ENCODE measurements at regions not wholly inside any gene's neighbourhood (a gene's known extent, or its start where the extent isn't known, plus 50 kb on each side); places are given as distances from the start of the nearest gene placed in this dataset.

GRCh38 chr18:46266473-46266872, 162.3 kb downstream of the HAUS1 start:
- H3K27me3 Mint-ChIP-seq (ENCODE audit: insufficient read depth), result no peaks in the 10 kb centered on the region
- Histone ChIP-seq H3K27me3 (ENCODE audit: control insufficient read depth, insufficient read depth, low read length, poor library complexity, severe bottlenecking) (no peaks in the 10 kb centered on the region), H3K4me1 (ENCODE audit: control insufficient read depth, insufficient read depth, low read length) (peaks cover 7% of the 10 kb centered on the region), H3K9me3 (ENCODE audit: control insufficient read depth, low read length) (no peaks in the 10 kb centered on the region), H3K4me3 (ENCODE audit: low read length) (no peak overlapping the region), H3K9ac (ENCODE audit: extremely low read depth, low read length, poor library complexity, severe bottlenecking) (no peak overlapping the region), H3K36me3 (ENCODE audit: control insufficient read depth, insufficient read depth, low read length) (peaks cover 20% of the 10 kb centered on the region), H3K27ac (ENCODE audit: low read depth, low read length) (no peak overlapping the region)
- H3K27ac Mint-ChIP-seq, result no peak overlapping the region
- H3K4me1 Mint-ChIP-seq, result peaks cover 55% of the 10 kb centered on the region
- no peak for TF ChIP-seq CTCF (conservative IDR thresholded peaks at IDR 0.05)
- WGBS, 2 experiments (ENCODE audit: insufficient coverage in 1 of 2, insufficient read length in 1 of 2), result 91 to 100% methylated on average over 2 to 3 of the region's 3 CpGs
- H3K36me3 Mint-ChIP-seq (ENCODE audit: low read depth), result peaks cover 2% of the 10 kb centered on the region
- no peak for DNase-seq
- H3K4me3 Mint-ChIP-seq, result no peak overlapping the region
- H3K9me3 Mint-ChIP-seq, result no peaks in the 10 kb centered on the region

DNA sequence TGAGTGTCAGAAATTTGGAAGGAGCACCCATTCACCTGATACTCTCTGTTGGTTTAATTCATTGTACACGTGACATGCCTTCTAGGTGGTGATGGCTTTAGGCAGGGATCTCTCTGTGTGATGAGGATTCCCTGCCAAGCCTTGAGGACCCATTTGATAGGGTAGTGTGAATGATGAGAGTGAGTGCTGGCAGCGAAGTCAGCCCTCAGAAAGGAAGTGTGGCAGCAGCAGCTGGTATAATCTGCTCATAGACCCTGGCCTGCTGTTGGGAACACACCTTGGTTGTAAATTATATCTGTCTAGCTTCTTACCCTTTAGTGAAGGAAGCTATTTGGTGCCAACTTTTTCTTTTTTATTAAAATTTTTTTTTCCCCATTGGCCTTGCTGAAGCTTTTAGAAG, 164.5 kb downstream of the HAUS1 start:
- H3K4me3 Mint-ChIP-seq, result no peak overlapping the region
- WGBS, 2 experiments (ENCODE audit: insufficient coverage in 1 of 2, insufficient read length in 1 of 2), result 96 to 100% methylated on average over 1 to 2 of the region's 2 CpGs
- no peak overlapping the region for H3K27ac Mint-ChIP-seq
- Histone ChIP-seq H3K4me3 (ENCODE audit: low read length) (no peak overlapping the region), H3K4me1 (ENCODE audit: control insufficient read depth, insufficient read depth, low read length) (no peaks in the 10 kb centered on the region), H3K9me3 (ENCODE audit: control insufficient read depth, low read length) (no peaks in the 10 kb centered on the region), H3K36me3 (ENCODE audit: control insufficient read depth, insufficient read depth, low read length) (peaks cover 9% of the 10 kb centered on the region), H3K27ac (ENCODE audit: low read depth, low read length) (no peak overlapping the region), H3K9ac (ENCODE audit: extremely low read depth, low read length, poor library complexity, severe bottlenecking) (no peak overlapping the region), H3K27me3 (ENCODE audit: control insufficient read depth, insufficient read depth, low read length, poor library complexity, severe bottlenecking) (no peaks in the 10 kb centered on the region)
- no peak for TF ChIP-seq CTCF (conservative IDR thresholded peaks at IDR 0.05)
- no peaks in the 10 kb centered on the region for H3K9me3 Mint-ChIP-seq
- peaks cover 40% of the 10 kb centered on the region for H3K4me1 Mint-ChIP-seq
- no peaks in the 10 kb centered on the region for H3K36me3 Mint-ChIP-seq (ENCODE audit: low read depth)
- no peak for DNase-seq
- peaks cover 5% of the 10 kb centered on the region for H3K27me3 Mint-ChIP-seq (ENCODE audit: insufficient read depth)

- Mint-ChIP-seq H3K27me3 (ENCODE audit: insufficient read depth) (peaks cover 11% of the 10 kb centered on the region), H3K4me3 (no peak overlapping the region), H3K36me3 (ENCODE audit: low read depth) (no peaks in the 10 kb centered on the region), H3K9me3 (no peaks in the 10 kb centered on the region), H3K4me1 (peaks cover 40% of the 10 kb centered on the region), H3K27ac (no peak overlapping the region)
- H3K36me3 ChIP-seq (ENCODE audit: control insufficient read depth, insufficient read depth, low read length), result peaks cover 4% of the 10 kb centered on the region
- H3K9me3 ChIP-seq (ENCODE audit: control insufficient read depth, low read length), result no peaks in the 10 kb centered on the region
- H3K27me3 ChIP-seq (ENCODE audit: control insufficient read depth, insufficient read depth, low read length, poor library complexity, severe bottlenecking), result no peaks in the 10 kb centered on the region
- no peaks in the 10 kb centered on the region for H3K4me1 ChIP-seq (ENCODE audit: control insufficient read depth, insufficient read depth, low read length)
- no peak overlapping the region for H3K27ac ChIP-seq (ENCODE audit: low read depth, low read length)
- no peak overlapping the region for H3K4me3 ChIP-seq (ENCODE audit: low read length)
- 94 to 100% methylated on average over 1 of the region's 1 CpG for WGBS, 2 experiments (ENCODE audit: insufficient coverage in 1 of 2, insufficient read length in 1 of 2)
- no peak overlapping the region for H3K9ac ChIP-seq (ENCODE audit: extremely low read depth, low read length, poor library complexity, severe bottlenecking)
- no peak for TF ChIP-seq CTCF (conservative IDR thresholded peaks at IDR 0.05)
- no peak for DNase-seq
Observed at GRCh38 chr18:46269275-46269674, 165.1 kb downstream of the HAUS1 start.
